IMR-90 (cell line): ENCODE measurements at regions not wholly inside any gene's neighbourhood (a gene's known extent, or its start where the extent isn't known, plus 50 kb on each side); places are given as distances from the start of the nearest gene placed in this dataset.

Experiments
- BHLHE40 ChIP-seq: fragments of 150-350 bp; IDR thresholded peaks from 2 replicates; pipeline ENCODE4 v1.6.1; 2016; ENCODE audit warnings: mild to moderate bottlenecking, low read depth, low read length
- CEBPB ChIP-seq: IDR thresholded peaks from 2 replicates; pipeline ENCODE4 v1.6.1; 2012; ENCODE audit warnings: low read depth, low read length, improper control_type of control experiment
- CHD1 ChIP-seq: IDR thresholded peaks from 2 replicates; pipeline ENCODE4 v1.6.1; 2012; ENCODE audit warnings: low read depth, low read length, improper control_type of control experiment
- CTCF ChIP-seq: conservative IDR thresholded peaks from 2 replicates; pipeline ENCODE4 v1.5.1; 2012; ENCODE audit warnings: mild to moderate bottlenecking, low read depth, low read length, improper control_type of control experiment
- FOS ChIP-seq: fragments of 150-350 bp; IDR thresholded peaks from 2 replicates; pipeline ENCODE4 v1.6.1; 2016; ENCODE audit warnings: low read depth, low read length
- MAFK ChIP-seq: IDR thresholded peaks from 2 replicates; pipeline ENCODE4 v1.6.1; 2012; ENCODE audit warnings: low read depth, low read length, improper control_type of control experiment
- MAZ ChIP-seq: IDR thresholded peaks from 2 replicates; pipeline ENCODE4 v1.6.1; 2012; ENCODE audit warnings: low read depth, mild to moderate bottlenecking, low read length, improper control_type of control experiment, moderate library complexity, borderline replicate concordance
- MXI1 ChIP-seq: IDR thresholded peaks from 2 replicates; pipeline ENCODE4 v1.6.1; 2012; ENCODE audit warnings: low read depth, mild to moderate bottlenecking, low read length, moderate library complexity, borderline replicate concordance
- POLR2A ChIP-seq: IDR thresholded peaks from 2 replicates; pipeline ENCODE4 v1.6.1; 2012; ENCODE audit warnings: mild to moderate bottlenecking, low read depth, low read length
- RAD21 ChIP-seq: IDR thresholded peaks from 2 replicates; pipeline ENCODE4 v1.6.1; 2012; ENCODE audit warnings: low read length, improper control_type of control experiment
- RCOR1 ChIP-seq: IDR thresholded peaks from 2 replicates; pipeline ENCODE4 v1.6.1; 2012; ENCODE audit warnings: mild to moderate bottlenecking, low read length, improper control_type of control experiment; ENCODE audit not compliant: insufficient replicate concordance
- SMC3 ChIP-seq: fragments of 150-350 bp; IDR thresholded peaks from 2 replicates; pipeline ENCODE4 v1.6.1; 2016; ENCODE audit warnings: low read depth, mild to moderate bottlenecking, antibody characterized with exemption, low read length, moderate library complexity
- USF2 ChIP-seq: fragments of 150-350 bp; IDR thresholded peaks from 2 replicates; pipeline ENCODE4 v1.6.1; 2017; ENCODE audit warnings: mild to moderate bottlenecking, antibody characterized with exemption, low read length, low read depth

GRCh38 chr2:217075268-217076057 lies 215.6 kb upstream of the TNP1 start:
- TF ChIP-seq CEBPB = no peak
- no peak for TF ChIP-seq CTCF
- no peak for TF ChIP-seq RAD21
- TF ChIP-seq CHD1 = no peak
- no peak for TF ChIP-seq MXI1
- TF ChIP-seq RCOR1 = no peak
- TF ChIP-seq BHLHE40 = no peak
- TF ChIP-seq POLR2A = no peak
- peak; percentile 49; the same call in 1 of the 2 replicates for TF ChIP-seq FOS
- no peak for TF ChIP-seq MAFK
- TF ChIP-seq USF2 = no peak
- TF ChIP-seq MAZ = no peak
- no peak for TF ChIP-seq SMC3
